ENCODE measurements at regions not wholly inside any gene's neighbourhood (a gene's known extent, or its start where the extent isn't known, plus 50 kb on each side); places are given as distances from the start of the nearest gene placed in this dataset.
"Not testable (repeated sequence)": the region's sequence is repeated elsewhere in the genome, so short reads cannot be mapped to it uniquely, and the experiment has no call there.

- H2AFZ ChIP-seq (ENCODE audit: low read length); H3K9me2 ChIP-seq (ENCODE audit: low read depth, low read length); H3K4me2 ChIP-seq (ENCODE audit: low read length); H3K36me3 ChIP-seq (ENCODE audit: insufficient read depth, low read length); H3K4me3 ChIP-seq (ENCODE audit: low read depth, low read length, poor library complexity, severe bottlenecking); H3K9ac ChIP-seq (ENCODE audit: low read length); H3F3A ChIP-seq (ENCODE audit: insufficient read depth, low read length); H3K4me1 ChIP-seq (ENCODE audit: insufficient read depth, low read length, severe bottlenecking); H3K27me3 ChIP-seq (ENCODE audit: insufficient read depth, low read length); H3K9me3 ChIP-seq (ENCODE audit: low read length); H3K79me2 ChIP-seq (ENCODE audit: insufficient read depth, low read length); H3K27ac ChIP-seq (ENCODE audit: low read depth, low read length, poor library complexity, severe bottlenecking); H4K20me1 ChIP-seq (ENCODE audit: insufficient read depth, low read length): not testable (repeated sequence)
- TF ChIP-seq CTCF (IDR thresholded peaks at IDR 0.05; ENCODE audit: low read length): peak; percentile 46; the same call in 1 of the 2 replicates
These were observed 405.1 kb upstream of the FRG2C start for GRCh38 chr3:75258825-75259683.

- not testable (repeated sequence) for H3F3A ChIP-seq (ENCODE audit: insufficient read depth, low read length); H3K27me3 ChIP-seq (ENCODE audit: insufficient read depth, low read length); H3K9me2 ChIP-seq (ENCODE audit: low read depth, low read length); H3K9ac ChIP-seq (ENCODE audit: low read length); H3K9me3 ChIP-seq (ENCODE audit: low read length); H3K79me2 ChIP-seq (ENCODE audit: insufficient read depth, low read length); H3K4me1 ChIP-seq (ENCODE audit: insufficient read depth, low read length, severe bottlenecking); H3K36me3 ChIP-seq (ENCODE audit: insufficient read depth, low read length); H2AFZ ChIP-seq (ENCODE audit: low read length); H3K27ac ChIP-seq (ENCODE audit: low read depth, low read length, poor library complexity, severe bottlenecking); H3K4me3 ChIP-seq (ENCODE audit: low read depth, low read length, poor library complexity, severe bottlenecking); H4K20me1 ChIP-seq (ENCODE audit: insufficient read depth, low read length); H3K4me2 ChIP-seq (ENCODE audit: low read length)
These were observed 403.2 kb upstream of the FRG2C start for GRCh38 chr3:75260975-75261374.

- Histone ChIP-seq H3K9me3 (ENCODE audit: low read length) (no peaks in the 10 kb centered on the region), H3K9ac (ENCODE audit: low read length) (no peak overlapping the region), H3K4me3 (ENCODE audit: low read depth, low read length, poor library complexity, severe bottlenecking) (no peak overlapping the region), H3K36me3 (ENCODE audit: insufficient read depth, low read length) (no peaks in the 10 kb centered on the region), H2AFZ (ENCODE audit: low read length) (no peak overlapping the region), H3K27me3 (ENCODE audit: insufficient read depth, low read length) (no peaks in the 10 kb centered on the region), H3K4me1 (ENCODE audit: insufficient read depth, low read length, severe bottlenecking) (no peaks in the 10 kb centered on the region), H3K27ac (ENCODE audit: low read depth, low read length, poor library complexity, severe bottlenecking) (no peak overlapping the region), H3K4me2 (ENCODE audit: low read length) (no peak overlapping the region), H3F3A (ENCODE audit: insufficient read depth, low read length) (no peaks in the 10 kb centered on the region), H3K79me2 (ENCODE audit: insufficient read depth, low read length) (no peaks in the 10 kb centered on the region), H3K9me2 (ENCODE audit: low read depth, low read length) (no peaks in the 10 kb centered on the region), H4K20me1 (ENCODE audit: insufficient read depth, low read length) (no peaks in the 10 kb centered on the region)
- no peak for TF ChIP-seq CTCF (IDR thresholded peaks at IDR 0.05; ENCODE audit: low read length)
- no peak for TF ChIP-seq EZH2 (IDR thresholded peaks at IDR 0.05; ENCODE audit: borderline replicate concordance, low read length)
These were observed 401.5 kb upstream of the FRG2C start for GRCh38 chr3:75262661-75263060.

- Histone ChIP-seq H2AFZ (ENCODE audit: low read length) (no peak overlapping the region), H3K9me2 (ENCODE audit: low read depth, low read length) (no peaks in the 10 kb centered on the region), H3K36me3 (ENCODE audit: insufficient read depth, low read length) (no peaks in the 10 kb centered on the region), H3K4me3 (ENCODE audit: low read depth, low read length, poor library complexity, severe bottlenecking) (no peak overlapping the region), H4K20me1 (ENCODE audit: insufficient read depth, low read length) (no peaks in the 10 kb centered on the region), H3K27ac (ENCODE audit: low read depth, low read length, poor library complexity, severe bottlenecking) (no peak overlapping the region), H3F3A (ENCODE audit: insufficient read depth, low read length) (no peaks in the 10 kb centered on the region), H3K9ac (ENCODE audit: low read length) (no peak overlapping the region), H3K27me3 (ENCODE audit: insufficient read depth, low read length) (no peaks in the 10 kb centered on the region), H3K9me3 (ENCODE audit: low read length) (no peaks in the 10 kb centered on the region), H3K4me1 (ENCODE audit: insufficient read depth, low read length, severe bottlenecking) (no peaks in the 10 kb centered on the region), H3K4me2 (ENCODE audit: low read length) (no peak overlapping the region), H3K79me2 (ENCODE audit: insufficient read depth, low read length) (no peaks in the 10 kb centered on the region)
- no peak for TF ChIP-seq CTCF (IDR thresholded peaks at IDR 0.05; ENCODE audit: low read length)
- TF ChIP-seq EZH2 (IDR thresholded peaks at IDR 0.05; ENCODE audit: borderline replicate concordance, low read length): no peak
These were observed 398.2 kb upstream of the FRG2C start for GRCh38 chr3:75265897-75266296.

GRCh38 chr3:75268576-75268975, 395.6 kb upstream of the FRG2C start:
- not testable (repeated sequence) for H3K9me3 ChIP-seq (ENCODE audit: low read length); H3F3A ChIP-seq (ENCODE audit: insufficient read depth, low read length); H3K9ac ChIP-seq (ENCODE audit: low read length); H3K36me3 ChIP-seq (ENCODE audit: insufficient read depth, low read length); H3K4me1 ChIP-seq (ENCODE audit: insufficient read depth, low read length, severe bottlenecking); H3K9me2 ChIP-seq (ENCODE audit: low read depth, low read length); H3K4me2 ChIP-seq (ENCODE audit: low read length); H3K79me2 ChIP-seq (ENCODE audit: insufficient read depth, low read length); H3K27ac ChIP-seq (ENCODE audit: low read depth, low read length, poor library complexity, severe bottlenecking); H3K27me3 ChIP-seq (ENCODE audit: insufficient read depth, low read length); H3K4me3 ChIP-seq (ENCODE audit: low read depth, low read length, poor library complexity, severe bottlenecking); H2AFZ ChIP-seq (ENCODE audit: low read length); H4K20me1 ChIP-seq (ENCODE audit: insufficient read depth, low read length)

Data from OCI-LY1 (cell line).